Astrocyte of the cerebellum (primary cell): ENCODE measurements at regions not wholly inside any gene's neighbourhood (a gene's known extent, or its start where the extent isn't known, plus 50 kb on each side); places are given as distances from the start of the nearest gene placed in this dataset.
"Not testable (repeated sequence)": the region's sequence is repeated elsewhere in the genome, so short reads cannot be mapped to it uniquely, and the experiment has no call there.

Experiments
- DNase-seq: peaks from one replicate; pipeline ENCODE4 v3.0.0-alpha.2; 2011; ENCODE audit warnings: low read depth
- H3K4me3 ChIP-seq: 2 replicates; pipeline ENCODE4 v1.5.1; 2011; ENCODE audit warnings: mild to moderate bottlenecking, low read depth, low read length, moderate library complexity
- CTCF ChIP-seq: IDR thresholded peaks from 2 replicates; pipeline ENCODE4 v1.5.1; 2012; ENCODE audit warnings: low read length, low read depth, moderate library complexity, mild to moderate bottlenecking; ENCODE audit errors: missing control alignments
- in situ Hi-C: cut with HindIII; loops from 2 replicates; pipeline ENCODE4 v1.10.0; 2017; ENCODE audit warnings: low sequenced_read_pairs

- in situ Hi-C loops = no loop called here
- no peak for TF ChIP-seq CTCF
- no peak overlapping the region for H3K4me3 ChIP-seq
- DNase-seq = no peak
Measured at GRCh38 chr13:103605546-103606326, 539.5 kb upstream of the SLC10A2 start.

- DNase-seq, in situ Hi-C loops, H3K4me3 ChIP-seq: not testable (repeated sequence)
Measured at GRCh38 chr13:103599870-103600269, 533.7 kb upstream of the SLC10A2 start.

- no peak for TF ChIP-seq CTCF
- H3K4me3 ChIP-seq = no peak overlapping the region
- in situ Hi-C loops = no loop called here
- no peak for DNase-seq
Measured at GRCh38 chr13:103598671-103599070, 532.5 kb upstream of the SLC10A2 start.

GRCh38 chr13:103573446-103573845, 507.2 kb upstream of the SLC10A2 start:
- H3K4me3 ChIP-seq = no peak overlapping the region
- in situ Hi-C loops = no loop called here
- no peak for DNase-seq
- no peak for TF ChIP-seq CTCF

GRCh38 chr13:103568314-103568713, 502.1 kb upstream of the SLC10A2 start:
- no peak for DNase-seq
- no peak overlapping the region for H3K4me3 ChIP-seq
- TF ChIP-seq CTCF = no peak
- in situ Hi-C loops = no loop called here

- no peak overlapping the region for H3K4me3 ChIP-seq
- DNase-seq = no peak
- no peak for TF ChIP-seq CTCF
- in situ Hi-C loops = no loop called here
Measured at GRCh38 chr13:103557878-103558277, 491.7 kb upstream of the SLC10A2 start.

- H3K4me3 ChIP-seq = no peak overlapping the region
- TF ChIP-seq CTCF = no peak
- DNase-seq = no peak
- in situ Hi-C loops = no loop called here
Measured at GRCh38 chr13:103556681-103557080, 490.5 kb upstream of the SLC10A2 start.
